ENCODE measurements at regions not wholly inside any gene's neighbourhood (a gene's known extent, or its start where the extent isn't known, plus 50 kb on each side); places are given as distances from the start of the nearest gene placed in this dataset.

- Mint-ChIP-seq H3K9me3 (no peaks in the 10 kb centered on the region), H3K36me3 (peaks cover 2% of the 10 kb centered on the region), H3K4me3 (no peak overlapping the region), H3K27me3 (peaks cover 2% of the 10 kb centered on the region), H3K4me1 (no peaks in the 10 kb centered on the region), H3K27ac (no peak overlapping the region)
Measured at GRCh38 chr1:232511172-232511571, 118.8 kb downstream of the SIPA1L2 start.

GRCh38 chr1:232510367-232511110, 119.4 kb downstream of the SIPA1L2 start:
- Mint-ChIP-seq H3K9me3 (no peaks in the 10 kb centered on the region), H3K4me1 (no peaks in the 10 kb centered on the region), H3K27me3 (peaks cover 2% of the 10 kb centered on the region), H3K27ac (no peak overlapping the region), H3K36me3 (peaks cover 2% of the 10 kb centered on the region), H3K4me3 (no peak overlapping the region)

GRCh38 chr1:232509570-232509969, 120.4 kb downstream of the SIPA1L2 start:
- peaks cover 2% of the 10 kb centered on the region for H3K36me3 Mint-ChIP-seq
- peaks cover 2% of the 10 kb centered on the region for H3K27me3 Mint-ChIP-seq
- no peak overlapping the region for H3K4me3 Mint-ChIP-seq
- H3K27ac Mint-ChIP-seq = no peak overlapping the region
- H3K9me3 Mint-ChIP-seq = no peaks in the 10 kb centered on the region
- H3K4me1 Mint-ChIP-seq = no peaks in the 10 kb centered on the region

- H3K27me3 Mint-ChIP-seq = peaks cover 2% of the 10 kb centered on the region
- H3K4me3 Mint-ChIP-seq = no peak overlapping the region
- H3K36me3 Mint-ChIP-seq = peaks cover under 1% of the 10 kb centered on the region
- H3K9me3 Mint-ChIP-seq = no peaks in the 10 kb centered on the region
- H3K27ac Mint-ChIP-seq = no peak overlapping the region
- H3K4me1 Mint-ChIP-seq = no peaks in the 10 kb centered on the region
Measured at GRCh38 chr1:232508130-232508701, 121.7 kb downstream of the SIPA1L2 start.

- no peaks in the 10 kb centered on the region for H3K4me1 Mint-ChIP-seq
- H3K9me3 Mint-ChIP-seq = no peaks in the 10 kb centered on the region
- H3K36me3 Mint-ChIP-seq = no peaks in the 10 kb centered on the region
- H3K4me3 Mint-ChIP-seq = no peak overlapping the region
- H3K27ac Mint-ChIP-seq = no peak overlapping the region
- H3K27me3 Mint-ChIP-seq = peaks cover 2% of the 10 kb centered on the region
Measured at GRCh38 chr1:232507571-232507970, 122.4 kb downstream of the SIPA1L2 start.

GRCh38 chr1:232505884-232506283, 124.0 kb downstream of the SIPA1L2 start:
- Mint-ChIP-seq H3K4me3 (no peak overlapping the region), H3K4me1 (no peaks in the 10 kb centered on the region), H3K36me3 (no peaks in the 10 kb centered on the region), H3K27ac (no peak overlapping the region), H3K9me3 (no peaks in the 10 kb centered on the region), H3K27me3 (peaks cover 2% of the 10 kb centered on the region)

GRCh38 chr1:232504651-232505050, 125.3 kb downstream of the SIPA1L2 start:
- Mint-ChIP-seq H3K4me3 (no peak overlapping the region), H3K9me3 (no peaks in the 10 kb centered on the region), H3K36me3 (no peaks in the 10 kb centered on the region), H3K4me1 (no peaks in the 10 kb centered on the region), H3K27me3 (peaks cover 2% of the 10 kb centered on the region), H3K27ac (no peak overlapping the region)

GRCh38 chr1:232503497-232503896, 126.4 kb downstream of the SIPA1L2 start:
- no peak overlapping the region for H3K4me3 Mint-ChIP-seq
- H3K4me1 Mint-ChIP-seq = no peaks in the 10 kb centered on the region
- peaks cover 2% of the 10 kb centered on the region for H3K27me3 Mint-ChIP-seq
- H3K27ac Mint-ChIP-seq = no peak overlapping the region
- no peaks in the 10 kb centered on the region for H3K36me3 Mint-ChIP-seq
- H3K9me3 Mint-ChIP-seq = no peaks in the 10 kb centered on the region

- Mint-ChIP-seq H3K9me3 (no peaks in the 10 kb centered on the region), H3K27me3 (no peaks in the 10 kb centered on the region), H3K36me3 (no peaks in the 10 kb centered on the region), H3K4me3 (no peak overlapping the region), H3K27ac (no peak overlapping the region), H3K4me1 (no peaks in the 10 kb centered on the region)
Measured at GRCh38 chr1:232501854-232502253, 128.1 kb downstream of the SIPA1L2 start.

- no peaks in the 10 kb centered on the region for H3K9me3 Mint-ChIP-seq
- H3K36me3 Mint-ChIP-seq = no peaks in the 10 kb centered on the region
- H3K27me3 Mint-ChIP-seq = no peaks in the 10 kb centered on the region
- H3K27ac Mint-ChIP-seq = no peak overlapping the region
- no peak overlapping the region for H3K4me3 Mint-ChIP-seq
- H3K4me1 Mint-ChIP-seq = no peaks in the 10 kb centered on the region
Measured at GRCh38 chr1:232499188-232499587, 130.7 kb downstream of the SIPA1L2 start.

- Mint-ChIP-seq H3K4me1 (no peaks in the 10 kb centered on the region), H3K27ac (no peak overlapping the region), H3K36me3 (peaks cover 3% of the 10 kb centered on the region), H3K27me3 (peaks cover 2% of the 10 kb centered on the region), H3K4me3 (no peak overlapping the region), H3K9me3 (no peaks in the 10 kb centered on the region)
Measured at GRCh38 chr1:232493869-232494268, 136.1 kb downstream of the SIPA1L2 start.

- Mint-ChIP-seq H3K27me3 (peaks cover 3% of the 10 kb centered on the region), H3K4me3 (no peak overlapping the region), H3K4me1 (no peaks in the 10 kb centered on the region), H3K36me3 (peaks cover 3% of the 10 kb centered on the region), H3K9me3 (no peaks in the 10 kb centered on the region), H3K27ac (no peak overlapping the region)
Measured at GRCh38 chr1:232489256-232489655, 140.7 kb downstream of the SIPA1L2 start.

GRCh38 chr1:232487236-232487635, 142.7 kb downstream of the SIPA1L2 start:
- Mint-ChIP-seq H3K4me1 (no peaks in the 10 kb centered on the region), H3K4me3 (no peak overlapping the region), H3K27ac (no peak overlapping the region), H3K27me3 (peaks cover 1% of the 10 kb centered on the region), H3K9me3 (no peaks in the 10 kb centered on the region), H3K36me3 (no peaks in the 10 kb centered on the region)

- Mint-ChIP-seq H3K27ac (no peak overlapping the region), H3K4me3 (no peak overlapping the region), H3K9me3 (no peaks in the 10 kb centered on the region), H3K27me3 (peaks cover 1% of the 10 kb centered on the region), H3K36me3 (no peaks in the 10 kb centered on the region), H3K4me1 (no peaks in the 10 kb centered on the region)
Measured at GRCh38 chr1:232486454-232487207, 143.3 kb downstream of the SIPA1L2 start.

GRCh38 chr1:232486006-232486405, 143.9 kb downstream of the SIPA1L2 start:
- no peak overlapping the region for H3K4me3 Mint-ChIP-seq
- no peaks in the 10 kb centered on the region for H3K36me3 Mint-ChIP-seq
- H3K4me1 Mint-ChIP-seq = no peaks in the 10 kb centered on the region
- H3K9me3 Mint-ChIP-seq = no peaks in the 10 kb centered on the region
- no peak overlapping the region for H3K27ac Mint-ChIP-seq
- peaks cover 1% of the 10 kb centered on the region for H3K27me3 Mint-ChIP-seq

GRCh38 chr1:232484856-232485255, 145.1 kb downstream of the SIPA1L2 start:
- Mint-ChIP-seq H3K27ac (no peak overlapping the region), H3K4me1 (no peaks in the 10 kb centered on the region)

More at GRCh38 chr1:232484856-232485255, 145.1 kb downstream of the SIPA1L2 start:
- H3K4me3 Mint-ChIP-seq = no peak overlapping the region
- H3K27me3 Mint-ChIP-seq = peaks cover 2% of the 10 kb centered on the region
- H3K9me3 Mint-ChIP-seq = no peaks in the 10 kb centered on the region
- H3K36me3 Mint-ChIP-seq = no peaks in the 10 kb centered on the region

All from activated naive CD4-positive, alpha-beta T cell treated with anti-CD3 and anti-CD28 coated beads, Interleukin-2, amount 50 U/mL, for 24 hours (primary cell).